ENCODE measurements at regions not wholly inside any gene's neighbourhood (a gene's known extent, or its start where the extent isn't known, plus 50 kb on each side); places are given as distances from the start of the nearest gene placed in this dataset.

GRCh38 chr2:118292991-118293390 is 204.7 kb downstream of the INSIG2 start:
- intact Hi-C loops (cut with DNase I; ENCODE audit: low total_unique reads): no loop called here
- Histone ChIP-seq H3K4me1 (no peaks in the 10 kb centered on the region), H3K27me3 (peaks cover 0 to 3% of the 10 kb centered on the region in 2 donors), H3K27ac (no peak overlapping the region), H3K36me3 (no peaks in the 10 kb centered on the region), H3K4me3 (no peak overlapping the region), H3K9me3 (no peaks in the 10 kb centered on the region)
- DNase-seq: no peak
- TF ChIP-seq CTCF (IDR thresholded peaks at IDR 0.05): no peak

DNA sequence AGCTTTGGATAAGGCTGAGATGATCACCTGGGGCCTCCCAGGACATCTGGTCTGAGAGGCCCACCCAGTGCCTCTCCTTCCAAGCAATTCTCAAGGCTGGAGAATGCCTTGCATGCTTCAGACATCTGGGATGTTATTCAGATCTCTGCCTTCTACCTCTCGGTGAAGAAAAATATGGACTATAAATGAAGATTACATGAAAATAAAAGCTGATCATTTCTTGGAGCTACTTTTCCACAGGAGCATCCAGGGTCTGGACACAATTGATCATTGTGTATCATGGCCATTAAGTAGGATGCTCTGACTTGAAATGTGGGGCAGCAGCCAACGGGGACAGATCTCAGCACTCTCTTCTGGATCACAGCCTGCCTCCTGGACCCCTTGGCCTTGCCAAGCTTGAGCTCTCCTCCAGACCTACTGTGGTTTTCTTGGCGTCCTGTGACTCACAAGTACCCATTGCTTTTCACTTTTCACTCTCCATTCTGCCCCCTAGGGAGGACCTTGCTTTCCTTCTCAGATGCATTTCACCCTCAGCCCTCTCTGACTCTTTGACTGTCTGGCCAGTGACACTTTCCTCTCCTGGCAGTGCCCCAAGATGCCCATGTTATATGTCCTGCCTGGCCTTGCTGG is 203.1 kb downstream of the INSIG2 start:
- no peaks in the 10 kb centered on the region for H3K9me3 ChIP-seq
- no peaks in the 10 kb centered on the region for H3K4me1 ChIP-seq
- DNase-seq: no peak
- intact Hi-C loops (cut with DNase I; ENCODE audit: low total_unique reads): no loop called here
- no peak for TF ChIP-seq CTCF (IDR thresholded peaks at IDR 0.05)
- H3K4me3 ChIP-seq: no peak overlapping the region
- no peaks in the 10 kb centered on the region for H3K36me3 ChIP-seq
- no peak overlapping the region for H3K27ac ChIP-seq
- no peaks in the 10 kb centered on the region for H3K27me3 ChIP-seq

DNA sequence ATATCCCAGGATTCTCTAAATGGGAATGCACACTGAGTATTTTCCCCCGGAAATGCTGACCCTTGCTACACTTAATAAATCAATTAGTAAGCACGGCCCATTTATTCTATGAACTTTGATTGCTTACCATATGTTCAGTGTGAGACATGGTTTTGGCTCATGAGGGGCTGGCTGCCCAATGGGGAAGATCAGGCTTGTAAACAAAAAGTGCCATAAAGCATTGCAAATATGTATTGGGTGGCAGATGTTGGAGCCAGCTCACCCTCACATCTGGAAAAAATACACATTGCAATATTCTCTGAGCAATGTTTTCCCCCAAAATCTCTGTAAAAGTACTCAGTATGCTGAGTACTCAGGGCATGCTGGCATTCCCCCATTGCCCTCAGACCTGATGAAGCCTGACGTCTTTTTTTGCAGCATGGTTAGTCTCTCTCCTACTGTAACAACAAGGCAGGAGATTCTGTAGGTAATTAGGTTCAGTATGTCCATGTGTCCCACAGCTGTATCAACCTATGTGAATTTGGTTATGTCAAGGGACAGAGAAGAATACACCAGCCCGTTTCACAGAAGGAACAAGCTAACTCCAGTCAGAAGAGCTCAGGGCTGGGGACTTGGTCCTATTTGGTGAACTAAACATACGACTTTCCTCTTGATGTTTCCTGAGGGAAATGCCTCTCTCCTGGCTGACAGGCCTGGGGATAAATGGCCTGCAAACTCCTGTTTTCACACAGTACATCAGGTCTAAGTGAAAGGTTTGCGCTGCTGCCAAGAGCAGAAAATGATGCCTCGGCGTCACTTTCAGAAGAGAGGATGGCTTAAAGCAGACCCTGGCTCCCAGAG is 202.4 kb downstream of the INSIG2 start:
- Histone ChIP-seq H3K36me3 (no peaks in the 10 kb centered on the region), H3K4me3 (no peak overlapping the region), H3K9me3 (no peaks in the 10 kb centered on the region), H3K4me1 (no peaks in the 10 kb centered on the region), H3K27me3 (no peaks in the 10 kb centered on the region), H3K27ac (no peak overlapping the region)
- intact Hi-C loops (cut with DNase I; ENCODE audit: low total_unique reads): no loop called here
- DNase-seq: no peak
- TF ChIP-seq CTCF (IDR thresholded peaks at IDR 0.05): no peak

GRCh38 chr2:118279005-118279404 is 190.7 kb downstream of the INSIG2 start:
- intact Hi-C loops (cut with DNase I; ENCODE audit: low total_unique reads): no loop called here
- Histone ChIP-seq H3K27ac (no peak overlapping the region), H3K9me3 (no peaks in the 10 kb centered on the region), H3K27me3 (peaks cover 0 to 13% of the 10 kb centered on the region in 2 donors), H3K4me1 (no peaks in the 10 kb centered on the region), H3K36me3 (no peaks in the 10 kb centered on the region), H3K4me3 (no peak overlapping the region)
- DNase-seq: no peak
- no peak for TF ChIP-seq CTCF (IDR thresholded peaks at IDR 0.05)

GRCh38 chr2:118278046-118278445 is 189.8 kb downstream of the INSIG2 start:
- no peak for DNase-seq
- intact Hi-C loops (cut with DNase I; ENCODE audit: low total_unique reads): no loop called here
- no peak for TF ChIP-seq CTCF (IDR thresholded peaks at IDR 0.05)
- H3K27ac ChIP-seq: no peak overlapping the region
- no peak overlapping the region for H3K4me3 ChIP-seq
- no peaks in the 10 kb centered on the region for H3K9me3 ChIP-seq
- H3K27me3 ChIP-seq: peaks cover 0 to 12% of the 10 kb centered on the region in 2 donors
- H3K36me3 ChIP-seq: no peaks in the 10 kb centered on the region
- no peaks in the 10 kb centered on the region for H3K4me1 ChIP-seq

Data from tibial artery (tissue), 4 donors.